ENCODE measurements at regions not wholly inside any gene's neighbourhood (a gene's known extent, or its start where the extent isn't known, plus 50 kb on each side); places are given as distances from the start of the nearest gene placed in this dataset.
A peak's percentile ranks its signal among the peaks of the same experiment; 100 is the strongest.

DNA sequence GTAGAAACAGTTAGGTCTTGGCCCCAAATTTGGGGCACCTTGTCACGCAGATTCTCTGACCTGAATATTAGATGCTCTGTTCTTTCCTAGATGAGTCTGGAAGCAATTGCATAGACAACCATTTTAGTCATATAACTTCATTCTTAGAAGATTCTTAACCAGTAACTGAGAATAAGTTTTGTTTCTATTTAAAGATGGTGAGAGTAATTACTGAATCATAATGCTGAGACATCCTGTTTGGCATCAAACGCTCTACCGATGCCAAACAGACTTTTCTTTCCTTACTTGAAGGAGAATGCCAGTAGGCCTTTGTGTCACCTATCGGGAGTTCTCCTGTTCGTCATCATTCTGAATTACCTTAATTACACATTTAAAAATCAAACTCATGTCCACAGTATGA is 131.6 kb upstream of the ID4 start:
- Histone ChIP-seq H3K4me1 (ENCODE audit: insufficient read depth, low read length, severe bottlenecking) (no peaks in the 10 kb centered on the region), H2AFZ (ENCODE audit: low read length) (no peak overlapping the region), H3K9me2 (ENCODE audit: low read depth, low read length) (no peaks in the 10 kb centered on the region), H4K20me1 (ENCODE audit: insufficient read depth, low read length) (no peaks in the 10 kb centered on the region), H3K27me3 (ENCODE audit: insufficient read depth, low read length) (no peaks in the 10 kb centered on the region), H3K4me3 (ENCODE audit: low read depth, low read length, poor library complexity, severe bottlenecking) (no peak overlapping the region), H3K27ac (ENCODE audit: low read depth, low read length, poor library complexity, severe bottlenecking) (no peak overlapping the region), H3K36me3 (ENCODE audit: insufficient read depth, low read length) (no peaks in the 10 kb centered on the region), H3K4me2 (ENCODE audit: low read length) (no peak overlapping the region), H3K79me2 (ENCODE audit: insufficient read depth, low read length) (no peaks in the 10 kb centered on the region), H3F3A (ENCODE audit: insufficient read depth, low read length) (no peaks in the 10 kb centered on the region), H3K9ac (ENCODE audit: low read length) (no peak overlapping the region), H3K9me3 (ENCODE audit: low read length) (no peaks in the 10 kb centered on the region)
- no peak for TF ChIP-seq EZH2 (IDR thresholded peaks at IDR 0.05; ENCODE audit: borderline replicate concordance, low read length)
- TF ChIP-seq, protein P1, sequence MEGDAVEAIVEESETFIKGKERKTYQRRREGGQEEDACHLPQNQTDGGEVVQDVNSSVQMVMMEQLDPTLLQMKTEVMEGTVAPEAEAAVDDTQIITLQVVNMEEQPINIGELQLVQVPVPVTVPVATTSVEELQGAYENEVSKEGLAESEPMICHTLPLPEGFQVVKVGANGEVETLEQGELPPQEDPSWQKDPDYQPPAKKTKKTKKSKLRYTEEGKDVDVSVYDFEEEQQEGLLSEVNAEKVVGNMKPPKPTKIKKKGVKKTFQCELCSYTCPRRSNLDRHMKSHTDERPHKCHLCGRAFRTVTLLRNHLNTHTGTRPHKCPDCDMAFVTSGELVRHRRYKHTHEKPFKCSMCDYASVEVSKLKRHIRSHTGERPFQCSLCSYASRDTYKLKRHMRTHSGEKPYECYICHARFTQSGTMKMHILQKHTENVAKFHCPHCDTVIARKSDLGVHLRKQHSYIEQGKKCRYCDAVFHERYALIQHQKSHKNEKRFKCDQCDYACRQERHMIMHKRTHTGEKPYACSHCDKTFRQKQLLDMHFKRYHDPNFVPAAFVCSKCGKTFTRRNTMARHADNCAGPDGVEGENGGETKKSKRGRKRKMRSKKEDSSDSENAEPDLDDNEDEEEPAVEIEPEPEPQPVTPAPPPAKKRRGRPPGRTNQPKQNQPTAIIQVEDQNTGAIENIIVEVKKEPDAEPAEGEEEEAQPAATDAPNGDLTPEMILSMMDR (IDR thresholded peaks at IDR 0.05; ENCODE audit: low read length): no peak

DNA sequence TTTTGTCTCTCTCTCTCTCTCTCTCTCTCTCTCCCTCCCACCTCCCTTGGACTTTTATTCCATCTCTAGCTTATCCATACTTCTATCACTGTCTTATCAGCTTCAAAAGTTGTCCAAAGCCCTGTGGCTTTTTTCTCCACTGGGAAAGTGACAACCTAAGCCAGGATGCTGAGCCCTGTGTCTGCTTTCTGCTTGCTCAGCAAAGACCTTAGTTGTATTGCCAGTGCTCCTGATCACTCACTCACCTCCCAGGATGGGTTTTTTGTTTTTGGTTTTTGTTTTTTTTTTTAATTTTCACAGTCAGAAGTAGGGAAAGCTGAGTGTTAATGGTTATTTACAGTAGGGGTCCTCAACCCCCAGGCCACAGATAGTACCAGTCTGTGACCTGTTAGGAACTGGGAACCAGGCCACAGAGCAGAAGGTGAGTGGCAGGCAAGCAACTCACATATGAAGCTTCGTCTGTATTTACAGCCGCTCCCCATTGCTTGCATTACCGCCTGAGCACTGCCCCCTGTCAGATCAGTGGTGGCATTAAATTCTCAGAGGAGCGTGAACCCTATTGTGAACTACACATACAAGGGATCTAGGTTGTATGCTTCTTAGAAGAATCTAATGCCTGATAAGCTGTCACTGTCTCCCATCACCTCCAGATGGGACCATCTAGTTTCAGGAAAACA is 125.0 kb upstream of the ID4 start:
- H3K4me3 ChIP-seq (ENCODE audit: low read depth, low read length, poor library complexity, severe bottlenecking): no peak overlapping the region

DNA sequence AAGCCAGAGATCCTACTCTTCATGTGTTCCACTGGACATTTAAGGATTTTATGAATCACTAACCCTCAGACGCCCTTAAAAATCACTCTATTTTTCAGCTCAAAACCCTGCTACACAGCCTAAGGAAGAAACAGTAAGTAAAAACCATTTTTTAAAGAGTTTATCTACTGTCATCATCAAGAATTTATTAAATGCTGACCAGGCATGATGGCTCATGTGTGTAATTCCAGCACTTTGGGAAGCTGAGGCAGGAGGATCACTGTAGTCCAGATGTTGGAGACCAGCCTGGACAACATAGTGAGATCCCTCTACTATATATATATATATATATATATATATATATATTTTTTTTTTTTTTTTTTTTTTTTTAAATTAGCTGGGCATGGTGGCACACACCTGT is 124.2 kb upstream of the ID4 start:
- no peaks in the 10 kb centered on the region for H3K9me2 ChIP-seq (ENCODE audit: low read depth, low read length)
- no peaks in the 10 kb centered on the region for H3K4me1 ChIP-seq (ENCODE audit: insufficient read depth, low read length, severe bottlenecking)
- H3K4me3 ChIP-seq (ENCODE audit: low read depth, low read length, poor library complexity, severe bottlenecking): no peak overlapping the region
- no peaks in the 10 kb centered on the region for H3F3A ChIP-seq (ENCODE audit: insufficient read depth, low read length)
- H2AFZ ChIP-seq (ENCODE audit: low read length): no peak overlapping the region
- H3K27ac ChIP-seq (ENCODE audit: low read depth, low read length, poor library complexity, severe bottlenecking): no peak overlapping the region
- H4K20me1 ChIP-seq (ENCODE audit: insufficient read depth, low read length): no peaks in the 10 kb centered on the region
- no peak overlapping the region for H3K4me2 ChIP-seq (ENCODE audit: low read length)
- no peak overlapping the region for H3K9ac ChIP-seq (ENCODE audit: low read length)
- H3K36me3 ChIP-seq (ENCODE audit: insufficient read depth, low read length): no peaks in the 10 kb centered on the region
- no peaks in the 10 kb centered on the region for H3K9me3 ChIP-seq (ENCODE audit: low read length)
- no peaks in the 10 kb centered on the region for H3K79me2 ChIP-seq (ENCODE audit: insufficient read depth, low read length)
- no peaks in the 10 kb centered on the region for H3K27me3 ChIP-seq (ENCODE audit: insufficient read depth, low read length)
- TF ChIP-seq EZH2 (IDR thresholded peaks at IDR 0.05; ENCODE audit: borderline replicate concordance, low read length): no peak
- TF ChIP-seq, protein P1 (IDR thresholded peaks at IDR 0.05; ENCODE audit: low read length): no peak

More for the DNA sequence above, 125.0 kb upstream of the ID4 start:
- Histone ChIP-seq H3K27me3 (ENCODE audit: insufficient read depth, low read length) (no peaks in the 10 kb centered on the region), H3K4me1 (ENCODE audit: insufficient read depth, low read length, severe bottlenecking) (no peaks in the 10 kb centered on the region), H2AFZ (ENCODE audit: low read length) (no peak overlapping the region), H4K20me1 (ENCODE audit: insufficient read depth, low read length) (no peaks in the 10 kb centered on the region), H3K4me2 (ENCODE audit: low read length) (no peak overlapping the region), H3K27ac (ENCODE audit: low read depth, low read length, poor library complexity, severe bottlenecking) (no peak overlapping the region), H3K9me3 (ENCODE audit: low read length) (no peaks in the 10 kb centered on the region), H3K9ac (ENCODE audit: low read length) (no peak overlapping the region), H3K79me2 (ENCODE audit: insufficient read depth, low read length) (no peaks in the 10 kb centered on the region), H3K36me3 (ENCODE audit: insufficient read depth, low read length) (no peaks in the 10 kb centered on the region), H3K9me2 (ENCODE audit: low read depth, low read length) (no peaks in the 10 kb centered on the region), H3F3A (ENCODE audit: insufficient read depth, low read length) (no peaks in the 10 kb centered on the region)
- TF ChIP-seq, protein P1 (IDR thresholded peaks at IDR 0.05; ENCODE audit: low read length): peak; percentile 36; the same call in 1 of the 2 replicates
- TF ChIP-seq EZH2 (IDR thresholded peaks at IDR 0.05; ENCODE audit: borderline replicate concordance, low read length): no peak

Data from OCI-LY1 (cell line).